Fibroblast of lung (primary cell): ENCODE measurements at regions not wholly inside any gene's neighbourhood (a gene's known extent, or its start where the extent isn't known, plus 50 kb on each side); places are given as distances from the start of the nearest gene placed in this dataset.

ENCODE experiments used
- DNase-seq, 2 donors: peaks; one replicate each; pipeline versions ENCODE4 v3.0.0 to v3.0.0-alpha.2; 2010; ENCODE audit warnings: low read depth in 2 of 2
- H2AFZ ChIP-seq: 2 replicates; pipeline ENCODE4 v1.5.1; 2012; ENCODE audit warnings: low read length, control low read depth, inconsistent platforms
- H3K27ac ChIP-seq: 2 replicates; pipeline ENCODE4 v1.5.1; 2011; ENCODE audit warnings: low read length, control low read depth; ENCODE audit not compliant: insufficient read depth
- H3K27me3 ChIP-seq: 2 replicates; pipeline ENCODE4 v1.5.1; 2011; ENCODE audit warnings: mild to moderate bottlenecking, low read length; ENCODE audit not compliant: control insufficient read depth, insufficient read depth
- H3K36me3 ChIP-seq: 2 replicates; pipeline ENCODE4 v1.5.1; 2011; ENCODE audit warnings: low read length; ENCODE audit not compliant: control insufficient read depth, insufficient read depth
- H3K4me1 ChIP-seq: 2 replicates; pipeline ENCODE4 v1.5.1; 2011; ENCODE audit warnings: low read length; ENCODE audit not compliant: control insufficient read depth, insufficient read depth; ENCODE audit errors: extremely low read depth
- H3K4me2 ChIP-seq: 2 replicates; pipeline ENCODE4 v1.5.1; 2011; ENCODE audit warnings: low read length, control low read depth; ENCODE audit not compliant: insufficient read depth; ENCODE audit errors: extremely low read depth
- H3K4me3 ChIP-seq, 4 experiments: fragments of 200-600 bp in 1 of 4; sonication (generic) in 1 of 4; replicated peaks in 1 of 4; 2 replicates each; pipeline ENCODE4 v1.5.1; 2011 to 2016; ENCODE audit warnings: low read length in 4 of 4, low read depth in 3 of 4, mild to moderate bottlenecking in 3 of 4, control low read depth in 2 of 4, inconsistent platforms in 1 of 4, mixed read lengths in 1 of 4; ENCODE audit not compliant: insufficient read depth in 1 of 4; ENCODE audit errors: control extremely low read depth in 1 of 4
- H3K79me2 ChIP-seq: 2 replicates; pipeline ENCODE4 v1.5.1; 2012; ENCODE audit warnings: mild to moderate bottlenecking, low read length, inconsistent platforms; ENCODE audit not compliant: control insufficient read depth, insufficient read depth
- H3K9ac ChIP-seq: 2 replicates; pipeline ENCODE4 v1.5.1; 2011; ENCODE audit warnings: mild to moderate bottlenecking, low read length, control low read depth; ENCODE audit not compliant: insufficient read depth
- H3K9me3 ChIP-seq: 2 replicates; pipeline ENCODE4 v1.5.1; 2012; ENCODE audit warnings: low read depth, low read length; ENCODE audit not compliant: control insufficient read depth, insufficient read depth
- H4K20me1 ChIP-seq: 2 replicates; pipeline ENCODE4 v1.5.1; 2011; ENCODE audit warnings: low read length; ENCODE audit not compliant: control insufficient read depth, insufficient read depth; ENCODE audit errors: extremely low read depth
- CTCF ChIP-seq, 2 donors: IDR thresholded peaks in 1 of 2; conservative IDR thresholded peaks in 1 of 2; 1 replicate in 1 of 2; 2 replicates in 1 of 2; pipeline ENCODE4 v1.5.1; 2011 to 2012; ENCODE audit warnings: low read length in 2 of 2, control low read depth in 1 of 2, inconsistent platforms in 1 of 2, low read depth in 1 of 2, mild to moderate bottlenecking in 1 of 2
- EZH2 ChIP-seq: IDR thresholded peaks from 2 replicates; pipeline ENCODE4 v1.5.1; 2012; ENCODE audit warnings: low read length, control low read depth, mild to moderate bottlenecking; ENCODE audit errors: missing control alignments

- H3K27ac ChIP-seq: no peak overlapping the region
- H3K36me3 ChIP-seq: no peaks in the 10 kb centered on the region
- peaks cover 30% of the 10 kb centered on the region for H3K27me3 ChIP-seq
- H3K4me2 ChIP-seq: no peak overlapping the region
- no peaks in the 10 kb centered on the region for H3K9me3 ChIP-seq
- H3K4me3 ChIP-seq: no peak overlapping the region
- H4K20me1 ChIP-seq: no peaks in the 10 kb centered on the region
- no peak for DNase-seq
- TF ChIP-seq EZH2 (no peak), CTCF (conservative IDR thresholded peaks at IDR 0.05 in 1 of 2, IDR thresholded peaks at IDR 0.05 in 1 of 2; ENCODE audit: low read depth in 1 of 2, low read length in 2 of 2) (no peak)
- no peak overlapping the region for H3K9ac ChIP-seq
- no peak overlapping the region for H2AFZ ChIP-seq
- no peaks in the 10 kb centered on the region for H3K4me1 ChIP-seq
- H3K79me2 ChIP-seq: no peaks in the 10 kb centered on the region
These were observed 248.7 kb downstream of the TFCP2L1 start for GRCh38 chr2:121036226-121036692.

- DNase-seq: no peak
- Histone ChIP-seq H3K4me3 (no peak overlapping the region), H3K27ac (no peak overlapping the region), H3K36me3 (no peaks in the 10 kb centered on the region), H3K4me2 (no peak overlapping the region), H4K20me1 (no peaks in the 10 kb centered on the region), H2AFZ (no peak overlapping the region), H3K27me3 (peaks cover 26% of the 10 kb centered on the region), H3K9me3 (no peaks in the 10 kb centered on the region), H3K79me2 (no peaks in the 10 kb centered on the region), H3K4me1 (no peaks in the 10 kb centered on the region), H3K9ac (no peak overlapping the region)
- TF ChIP-seq CTCF (conservative IDR thresholded peaks at IDR 0.05 in 1 of 2, IDR thresholded peaks at IDR 0.05 in 1 of 2; ENCODE audit: low read depth in 1 of 2, low read length in 2 of 2) (no peak), EZH2 (no peak)
These were observed 247.5 kb downstream of the TFCP2L1 start for GRCh38 chr2:121037480-121037879.

- Histone ChIP-seq H4K20me1 (no peaks in the 10 kb centered on the region), H3K27me3 (peaks cover 21% of the 10 kb centered on the region), H3K9me3 (no peaks in the 10 kb centered on the region), H2AFZ (no peak overlapping the region), H3K9ac (no peak overlapping the region), H3K27ac (no peak overlapping the region), H3K4me3 (no peak overlapping the region), H3K79me2 (no peaks in the 10 kb centered on the region), H3K36me3 (no peaks in the 10 kb centered on the region), H3K4me2 (no peak overlapping the region), H3K4me1 (no peaks in the 10 kb centered on the region)
- DNase-seq: no peak
- TF ChIP-seq EZH2 (no peak), CTCF (conservative IDR thresholded peaks at IDR 0.05 in 1 of 2, IDR thresholded peaks at IDR 0.05 in 1 of 2; ENCODE audit: low read depth in 1 of 2, low read length in 2 of 2) (no peak)
These were observed 247.0 kb downstream of the TFCP2L1 start for GRCh38 chr2:121038031-121038430.
